Ascending aorta (tissue), 2 donors: ENCODE measurements at regions not wholly inside any gene's neighbourhood (a gene's known extent, or its start where the extent isn't known, plus 50 kb on each side); places are given as distances from the start of the nearest gene placed in this dataset.
A peak's percentile ranks its signal among the peaks of the same experiment; 100 is the strongest.

ENCODE experiments used
- DNase-seq, 2 donors: peaks; one replicate each; pipeline ENCODE4 v3.0.0-alpha.2; 2019; ENCODE audit warnings: low spot score in 2 of 2
- H3K27ac ChIP-seq, 2 donors: fragments of 200-600 bp; sonication (generic); one replicate each; pipeline ENCODE4 v1.5.1; 2016 to 2017; ENCODE audit warnings: mild to moderate bottlenecking in 1 of 2
- H3K27me3 ChIP-seq: fragments of 200-600 bp; sonication (generic); one replicate; pipeline ENCODE4 v1.5.1; 2017
- H3K36me3 ChIP-seq, 2 donors: fragments of 200-600 bp; sonication (generic); one replicate each; pipeline ENCODE4 v1.5.1; 2016
- H3K4me1 ChIP-seq, 2 donors: fragments of 200-600 bp; sonication (generic); one replicate each; pipeline ENCODE4 v1.5.1; 2016 to 2017; ENCODE audit warnings: mild to moderate bottlenecking in 1 of 2
- H3K4me3 ChIP-seq, 2 donors: fragments of 200-600 bp; sonication (generic); one replicate each; pipeline ENCODE4 v1.5.1; 2016 to 2017; ENCODE audit warnings: mild to moderate bottlenecking in 1 of 2
- H3K9me3 ChIP-seq, 2 donors: fragments of 200-600 bp; sonication (generic); one replicate each; pipeline ENCODE4 v1.5.1; 2016
- CTCF ChIP-seq, 3 experiments: fragments of 200-600 bp in 2 of 3; fragments of 450-650 bp in 1 of 3; sonication (generic) in 2 of 3; IDR thresholded peaks; one replicate each; pipeline ENCODE4 v1.5.1; 2016 to 2019; ENCODE audit warnings: antibody characterized with exemption in 3 of 3, mild to moderate bottlenecking in 1 of 3, moderate library complexity in 1 of 3
- intact Hi-C: fragments of 100-400 bp; cut with DNase I; formaldehyde crosslinking; loops from one replicate; pipeline ENCODE4 v1.15.1; 2023

- DNase-seq = peak in 1 of 2 donors; percentile 89
- H3K4me1 ChIP-seq = peaks cover 43 to 81% of the 10 kb centered on the region in 2 donors
- no peaks in the 10 kb centered on the region for H3K36me3 ChIP-seq
- H3K4me3 ChIP-seq = peak overlapping the region in 1 of 2 donors; percentile 46
- peak overlapping the region; percentile 95 to 97 for H3K27ac ChIP-seq
- intact Hi-C loops = loop anchor here (2.0 kb wide), 3 partner anchors 37 to 223 kb away; no protein-coding TSS in a partner anchor
- TF ChIP-seq CTCF (IDR thresholded peaks at IDR 0.05) = no peak
- H3K9me3 ChIP-seq = no peaks in the 10 kb centered on the region
- no peaks in the 10 kb centered on the region for H3K27me3 ChIP-seq
These were observed 111.7 kb upstream of the IRF2BP2 start for GRCh38 chr1:234721476-234722269.

- H3K36me3 ChIP-seq = no peaks in the 10 kb centered on the region
- no peaks in the 10 kb centered on the region for H3K9me3 ChIP-seq
- no peak for TF ChIP-seq CTCF (IDR thresholded peaks at IDR 0.05)
- peak overlapping the region; percentile 95 to 97 for H3K27ac ChIP-seq
- H3K27me3 ChIP-seq = no peaks in the 10 kb centered on the region
- intact Hi-C loops = loop anchor here (2.0 kb wide), 1 partner anchor 36 kb away; no protein-coding TSS in a partner anchor
- H3K4me1 ChIP-seq = peaks cover 41 to 81% of the 10 kb centered on the region in 2 donors
- peak overlapping the region in 1 of 2 donors; percentile 46 for H3K4me3 ChIP-seq
- DNase-seq = no peak
These were observed 110.9 kb upstream of the IRF2BP2 start for GRCh38 chr1:234720709-234721441.

- Histone ChIP-seq H3K27ac (peak overlapping the region; percentile 95 to 97), H3K9me3 (no peaks in the 10 kb centered on the region), H3K4me3 (no peak overlapping the region), H3K4me1 (peaks cover 32 to 75% of the 10 kb centered on the region in 2 donors), H3K27me3 (no peaks in the 10 kb centered on the region), H3K36me3 (no peaks in the 10 kb centered on the region)
- intact Hi-C loops = loop anchor here (2.0 kb wide), 1 partner anchor 35 kb away; no protein-coding TSS in a partner anchor
- no peak for TF ChIP-seq CTCF (IDR thresholded peaks at IDR 0.05)
- DNase-seq = no peak
These were observed 109.7 kb upstream of the IRF2BP2 start for GRCh38 chr1:234719454-234720251.

GRCh38 chr1:234718496-234719453 lies 108.8 kb upstream of the IRF2BP2 start:
- intact Hi-C loops = no loop called here
- peaks cover 30 to 75% of the 10 kb centered on the region in 2 donors for H3K4me1 ChIP-seq
- peak overlapping the region; percentile 95 to 97 for H3K27ac ChIP-seq
- H3K9me3 ChIP-seq = no peaks in the 10 kb centered on the region
- H3K36me3 ChIP-seq = no peaks in the 10 kb centered on the region
- no peak overlapping the region for H3K4me3 ChIP-seq
- no peaks in the 10 kb centered on the region for H3K27me3 ChIP-seq
- no peak for TF ChIP-seq CTCF (IDR thresholded peaks at IDR 0.05)
- DNase-seq = no peak
